Renal pelvis (tissue), 1 donor: ENCODE measurements at regions not wholly inside any gene's neighbourhood (a gene's known extent, or its start where the extent isn't known, plus 50 kb on each side); places are given as distances from the start of the nearest gene placed in this dataset.
A peak's percentile ranks its signal among the peaks of the same experiment; 100 is the strongest.
"Not testable (repeated sequence)": the region's sequence is repeated elsewhere in the genome, so short reads cannot be mapped to it uniquely, and the experiment has no call there.

Experiments used
- DNase-seq: peaks from one replicate; pipeline ENCODE4 v3.0.0-alpha.2; 2013

DNA sequence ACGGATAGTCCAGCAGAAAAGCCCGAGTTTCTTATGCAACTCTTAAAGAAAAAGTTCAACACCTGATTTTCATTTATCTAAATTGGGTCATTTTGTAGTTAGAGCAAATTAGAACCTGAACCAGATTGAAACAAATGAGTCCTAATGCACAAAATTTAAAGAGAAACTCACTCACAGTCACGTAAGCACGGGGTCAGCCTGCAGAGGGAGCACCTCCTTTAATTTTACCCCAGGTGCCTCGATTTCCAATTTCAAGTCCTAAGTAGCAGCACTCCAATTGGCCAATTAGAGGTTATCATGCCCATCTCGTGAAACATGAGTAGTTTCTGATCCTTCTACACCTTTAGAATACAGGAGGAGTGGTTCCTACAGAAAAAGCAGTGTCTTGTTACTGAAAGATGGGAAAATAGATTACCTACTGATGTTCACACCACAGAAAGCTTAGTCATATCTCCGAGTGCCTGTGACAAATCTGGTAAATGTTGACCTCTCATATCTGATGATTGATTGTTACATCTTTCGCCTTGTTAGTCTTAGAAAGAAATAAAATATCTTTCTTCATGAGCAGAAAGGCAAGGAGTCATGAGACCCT, 1929.8 kb upstream of the LRRTM1 start:
- DNase-seq = no peak

GRCh38 chr2:82233806-82234205, 1929.3 kb upstream of the LRRTM1 start:
- DNase-seq = no peak

DNA sequence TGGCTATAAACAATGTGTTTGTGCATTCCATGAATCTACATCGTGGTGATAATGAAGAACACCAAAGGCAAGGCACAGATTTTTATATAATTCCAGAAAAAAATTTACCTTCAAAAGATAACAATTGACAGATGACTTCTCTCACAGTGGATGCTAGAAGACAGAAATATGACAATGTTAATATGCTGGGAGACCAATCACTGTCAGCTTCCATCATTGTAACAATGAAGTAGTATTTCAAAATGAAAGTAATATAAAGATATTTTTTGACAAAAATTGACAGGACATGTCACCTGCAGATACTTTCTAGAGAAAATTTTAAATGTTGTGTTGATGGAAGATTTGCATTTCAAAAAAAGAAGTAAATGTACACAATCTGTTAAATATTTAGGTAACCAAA, 1925.9 kb upstream of the LRRTM1 start:
- no peak for DNase-seq

DNA sequence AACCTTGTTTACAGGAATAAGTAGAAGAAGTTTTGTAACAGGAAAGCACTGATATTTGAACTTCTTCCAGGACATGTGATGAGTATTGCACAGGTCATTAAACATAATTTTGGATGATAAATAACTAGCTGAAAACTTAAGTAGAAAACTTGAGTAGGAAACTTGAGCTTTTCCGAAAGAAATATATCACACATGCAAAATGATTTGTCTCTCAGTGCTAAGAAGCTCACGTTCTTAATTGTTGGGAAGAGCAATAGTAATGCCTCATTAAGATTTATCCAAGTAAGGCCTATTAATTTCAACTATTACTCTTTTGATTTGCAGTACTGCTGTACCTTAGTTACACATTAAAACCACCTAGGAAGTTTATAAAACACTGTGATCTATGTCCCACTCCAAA, 1921.9 kb upstream of the LRRTM1 start:
- peak; percentile 51 for DNase-seq

GRCh38 chr2:82224301-82224940, 1919.9 kb upstream of the LRRTM1 start:
- DNase-seq = no peak

- no peak for DNase-seq
Observed at GRCh38 chr2:82215212-82215611, 1910.7 kb upstream of the LRRTM1 start.

GRCh38 chr2:82199493-82199852, 1894.9 kb upstream of the LRRTM1 start:
- no peak for DNase-seq

DNA sequence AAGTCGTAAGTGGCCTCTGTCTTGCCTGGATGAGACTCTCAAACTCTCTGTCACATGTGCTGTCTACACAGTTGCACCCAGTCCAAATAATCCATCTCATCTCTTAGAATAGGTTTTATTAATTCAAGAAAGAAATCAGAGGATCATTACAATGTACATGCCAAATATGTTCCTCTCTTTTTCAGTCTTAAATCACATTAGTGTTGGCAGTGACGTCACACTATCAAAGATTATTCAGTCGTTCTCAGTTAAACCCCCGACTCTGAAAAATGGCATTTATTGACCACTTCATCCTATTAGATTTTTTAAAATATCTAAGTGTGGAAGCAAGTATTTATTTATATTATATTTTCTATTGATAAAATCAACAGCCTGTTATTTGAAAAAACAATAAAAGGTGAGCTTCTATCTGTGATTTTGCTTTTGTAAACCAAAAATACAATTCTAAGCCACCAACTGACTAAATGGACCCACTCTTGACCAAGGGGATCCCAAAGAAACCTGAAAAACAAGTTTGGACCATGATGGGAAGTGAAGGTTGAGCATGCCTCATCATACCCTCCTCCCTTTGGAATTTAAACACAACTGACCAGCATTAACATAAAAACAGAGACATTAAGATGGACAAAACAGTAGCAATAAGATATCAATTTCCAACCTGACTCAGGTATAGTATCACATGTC, 1894.4 kb upstream of the LRRTM1 start:
- no peak for DNase-seq

DNA sequence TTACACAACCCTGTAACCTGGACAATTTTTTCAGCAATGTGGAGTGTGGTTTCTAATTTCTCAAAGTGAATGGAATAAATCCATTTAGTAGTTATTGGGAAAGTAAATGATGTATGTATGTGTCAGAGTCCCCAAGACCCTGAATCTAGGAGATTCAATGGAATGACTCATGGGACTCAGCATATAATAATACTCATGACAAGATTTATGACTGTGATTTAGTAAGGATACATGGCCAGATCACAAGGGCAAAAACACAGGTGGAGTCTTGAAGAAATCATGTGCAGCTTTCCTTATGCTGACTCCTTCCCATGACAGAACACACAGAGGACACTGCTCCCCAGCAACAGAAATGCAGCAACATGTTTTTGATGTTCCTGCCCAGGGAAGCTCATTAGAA, 1877.7 kb upstream of the LRRTM1 start:
- DNase-seq = no peak

DNA sequence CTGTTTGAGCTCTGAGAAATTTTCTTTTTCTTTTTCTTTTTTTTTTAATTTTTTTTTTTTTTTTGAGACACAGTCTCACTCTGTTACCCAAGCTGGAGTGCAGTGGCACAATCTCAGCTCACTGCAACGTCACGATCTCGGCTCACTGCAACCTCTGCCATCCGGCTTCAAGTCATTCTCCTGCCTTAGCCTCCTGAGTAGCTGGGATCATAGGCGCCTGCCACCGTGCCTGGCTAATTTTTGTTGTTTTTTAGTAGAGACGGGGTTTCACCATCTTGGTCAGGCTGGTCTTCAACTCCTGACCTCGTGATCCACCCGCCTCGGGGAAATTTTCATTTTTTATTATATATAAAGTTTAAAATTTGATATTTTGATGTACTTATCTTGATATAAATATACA, 1870.7 kb upstream of the LRRTM1 start:
- DNase-seq = not testable (repeated sequence)

DNA sequence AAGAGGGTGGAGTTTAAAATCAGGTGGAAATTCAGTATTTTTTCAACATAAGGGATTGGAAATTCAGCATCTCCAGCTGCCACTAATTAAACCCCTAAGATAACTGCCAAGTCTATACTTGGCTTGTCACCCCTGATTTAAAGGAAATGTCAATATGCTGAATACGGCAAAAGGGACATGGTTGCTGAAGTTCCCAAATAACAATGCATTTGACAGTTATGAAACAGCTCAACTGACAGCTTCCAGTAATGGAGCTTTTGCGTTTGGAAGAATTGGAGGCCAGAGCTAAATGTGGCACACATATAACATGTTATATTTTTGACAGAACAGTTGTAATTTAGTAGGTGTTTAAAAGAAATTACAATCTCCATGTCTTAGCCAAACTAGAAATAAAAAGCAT, 1867.9 kb upstream of the LRRTM1 start:
- no peak for DNase-seq

DNA sequence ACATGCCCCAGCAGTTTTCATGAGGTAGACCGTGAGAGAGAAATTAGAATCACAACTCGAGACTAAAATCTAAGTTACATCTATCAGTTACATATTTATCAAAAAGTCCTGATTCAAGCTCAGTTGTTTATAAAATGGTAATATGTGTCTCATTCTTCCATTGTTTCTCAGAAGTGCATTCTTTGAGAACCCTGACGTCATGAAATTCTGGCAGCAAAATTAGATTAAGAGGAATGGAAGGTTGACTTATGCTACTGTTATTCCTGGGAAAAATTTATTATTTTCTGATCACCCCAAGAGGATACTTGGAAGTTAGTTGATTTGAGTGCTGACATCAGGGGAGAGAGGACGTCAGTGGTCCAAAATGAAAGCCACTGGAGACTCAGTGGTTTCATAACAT, 1864.8 kb upstream of the LRRTM1 start:
- DNase-seq = no peak

DNA sequence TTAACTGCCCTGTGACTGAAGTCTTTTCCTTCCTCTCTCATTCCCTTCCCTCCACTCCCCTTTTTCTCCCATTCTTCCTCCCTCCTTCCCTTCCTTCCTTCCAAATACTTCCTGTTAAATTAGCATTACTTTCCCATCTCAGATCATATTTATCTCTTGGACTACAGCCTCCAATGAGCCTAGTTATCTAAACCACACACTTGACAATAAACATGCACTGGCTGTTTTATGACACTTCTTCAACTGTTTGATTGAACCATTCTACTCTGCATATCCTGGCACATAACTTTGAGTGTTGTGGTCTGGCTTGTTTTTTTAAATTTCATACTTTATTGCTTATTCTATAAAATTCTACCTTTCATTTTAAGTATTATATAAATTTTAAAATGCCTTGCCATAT, 1860.8 kb upstream of the LRRTM1 start:
- DNase-seq = no peak

- DNase-seq = no peak
Observed at GRCh38 chr2:82158150-82158549, 1853.6 kb upstream of the LRRTM1 start.

GRCh38 chr2:82155469-82155868, 1850.9 kb upstream of the LRRTM1 start:
- DNase-seq = no peak

DNA sequence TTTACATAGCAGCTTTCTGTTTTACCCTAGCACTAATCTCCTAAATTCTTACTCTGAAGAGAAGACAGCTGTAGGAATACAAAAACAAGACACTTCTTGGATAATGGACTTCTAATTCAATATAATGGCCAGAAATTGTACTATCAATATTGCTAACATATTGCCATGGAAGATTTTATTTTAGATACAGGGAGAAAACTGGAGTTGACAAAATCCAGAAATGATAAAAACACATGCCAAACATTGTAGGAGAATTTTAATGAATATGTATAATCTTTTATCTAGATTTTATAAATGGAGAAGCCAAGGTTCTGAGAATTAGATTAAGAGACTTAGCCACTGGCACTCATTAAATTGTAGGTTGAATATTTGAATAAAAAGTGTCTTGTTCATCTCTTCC, 1838.8 kb upstream of the LRRTM1 start:
- no peak for DNase-seq

DNA sequence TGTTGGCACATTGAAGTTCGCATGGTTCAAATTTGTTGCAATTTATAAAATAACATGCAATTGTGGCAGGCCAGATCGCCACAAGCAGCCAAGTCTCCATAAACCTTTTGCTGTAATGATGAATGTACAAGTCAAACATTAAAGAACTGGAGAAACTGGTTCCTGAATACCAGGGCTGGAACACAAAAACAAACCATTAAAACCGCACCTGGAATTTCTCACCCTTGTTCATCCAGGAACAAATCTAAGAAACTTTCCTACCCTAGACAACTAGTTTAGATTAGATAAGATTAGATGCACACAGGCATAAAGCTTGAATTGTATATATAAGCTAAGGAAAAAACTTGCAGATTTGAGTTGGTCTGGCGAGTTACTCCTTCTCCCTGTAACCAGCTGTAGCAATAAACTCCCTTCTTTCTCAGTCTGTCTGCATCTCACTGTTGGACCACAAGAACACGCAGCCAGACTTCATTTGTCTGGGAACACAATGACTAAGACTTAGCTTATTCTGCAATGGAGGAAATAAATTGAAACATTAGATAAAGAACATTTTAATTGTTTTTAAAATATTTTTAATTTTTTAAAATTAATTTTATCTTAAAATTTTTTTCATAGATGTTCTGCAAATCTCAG, 1835.5 kb upstream of the LRRTM1 start:
- DNase-seq = peak; percentile 71

GRCh38 chr2:82137441-82137840, 1832.9 kb upstream of the LRRTM1 start:
- DNase-seq = no peak

DNA sequence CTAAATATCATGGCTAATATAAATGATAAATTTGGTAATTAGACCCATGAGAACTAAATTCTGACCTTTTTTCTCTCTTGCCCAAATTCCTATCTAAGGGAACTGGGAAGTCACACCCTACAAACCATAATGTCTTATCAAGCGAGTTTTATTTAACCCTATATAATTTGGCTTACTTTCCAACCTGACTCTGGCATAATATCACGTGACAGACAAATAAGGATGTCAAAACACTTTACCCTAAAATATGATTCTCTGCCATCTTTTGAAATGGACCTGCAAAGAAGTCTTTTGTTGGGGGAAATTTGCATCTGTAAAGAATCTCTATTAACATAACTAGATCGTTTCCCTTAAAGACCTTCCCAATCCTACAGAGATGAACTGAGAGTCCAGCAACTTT, 1823.5 kb upstream of the LRRTM1 start:
- DNase-seq = no peak

- no peak for DNase-seq
Observed at GRCh38 chr2:82124629-82125028, 1820.1 kb upstream of the LRRTM1 start.

DNA sequence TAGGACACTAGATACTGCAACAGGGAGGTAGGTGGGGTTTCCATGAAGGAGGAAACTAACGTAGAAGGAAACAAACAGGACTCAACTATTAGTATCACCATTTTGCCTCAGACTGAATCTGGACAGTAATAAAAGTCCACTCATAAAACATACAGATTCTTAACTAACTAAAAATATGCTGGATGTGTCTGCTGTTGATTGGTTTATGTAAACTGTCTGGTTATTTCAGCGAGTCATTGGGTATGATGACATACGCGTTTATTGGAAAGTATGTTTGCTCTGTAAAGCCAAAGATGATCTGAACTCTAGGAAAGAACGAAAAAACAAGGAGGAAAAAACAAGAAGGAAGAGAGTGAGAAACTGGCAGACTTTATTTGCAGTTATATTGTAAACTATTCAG, 1816.1 kb upstream of the LRRTM1 start:
- no peak for DNase-seq

DNA sequence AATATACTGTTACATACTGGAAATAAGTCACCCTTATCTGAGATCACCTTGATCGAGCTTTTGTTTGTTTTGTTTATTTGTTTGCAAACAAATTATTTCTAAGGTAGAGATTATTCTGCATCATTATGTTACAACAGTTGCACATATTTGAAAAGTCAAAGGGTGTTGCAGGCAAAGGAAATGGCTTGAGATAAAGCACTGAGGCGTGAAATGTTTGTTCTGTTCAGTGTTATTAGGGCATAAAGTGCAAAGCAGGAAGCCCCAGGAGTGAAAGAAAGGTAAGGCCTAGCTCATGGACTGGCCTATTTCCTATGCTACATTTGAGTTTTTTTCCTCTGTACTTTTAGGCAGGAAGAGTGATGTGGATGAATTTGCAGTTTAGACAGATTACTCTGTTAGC, 1815.6 kb upstream of the LRRTM1 start:
- peak; percentile 12 for DNase-seq

GRCh38 chr2:82109418-82109817, 1804.9 kb upstream of the LRRTM1 start:
- no peak for DNase-seq
